ENCODE measurements at regions not wholly inside any gene's neighbourhood (a gene's known extent, or its start where the extent isn't known, plus 50 kb on each side); places are given as distances from the start of the nearest gene placed in this dataset.

GRCh38 chr4:111542056-111542455, 603.2 kb upstream of the FAM241A start:
- no peak for TF ChIP-seq POLR2A (IDR thresholded peaks at IDR 0.05; ENCODE audit: low read depth, low read length)
- TF ChIP-seq NFE2L2 (IDR thresholded peaks at IDR 0.05; ENCODE audit: low read depth, low read length), result no peak
- TF ChIP-seq MAFK (IDR thresholded peaks at IDR 0.05; ENCODE audit: low read depth, low read length), result no peak
- TF ChIP-seq SMC3 (IDR thresholded peaks at IDR 0.05; ENCODE audit: low read depth, low read length), result no peak
- no peak for TF ChIP-seq RFX5 (IDR thresholded peaks at IDR 0.05; ENCODE audit: low read depth, low read length)
- no peak for TF ChIP-seq FOS (IDR thresholded peaks at IDR 0.05; ENCODE audit: low read depth, low read length)
- TF ChIP-seq CEBPB (IDR thresholded peaks at IDR 0.05; ENCODE audit: low read depth, low read length), result no peak
- TF ChIP-seq BHLHE40 (IDR thresholded peaks at IDR 0.05; ENCODE audit: low read depth, low read length), result no peak
- TF ChIP-seq RCOR1 (IDR thresholded peaks at IDR 0.05; ENCODE audit: insufficient replicate concordance, low read length), result no peak
- TF ChIP-seq MAZ (IDR thresholded peaks at IDR 0.05; ENCODE audit: borderline replicate concordance, low read depth, low read length), result no peak
- TF ChIP-seq, protein P1, sequence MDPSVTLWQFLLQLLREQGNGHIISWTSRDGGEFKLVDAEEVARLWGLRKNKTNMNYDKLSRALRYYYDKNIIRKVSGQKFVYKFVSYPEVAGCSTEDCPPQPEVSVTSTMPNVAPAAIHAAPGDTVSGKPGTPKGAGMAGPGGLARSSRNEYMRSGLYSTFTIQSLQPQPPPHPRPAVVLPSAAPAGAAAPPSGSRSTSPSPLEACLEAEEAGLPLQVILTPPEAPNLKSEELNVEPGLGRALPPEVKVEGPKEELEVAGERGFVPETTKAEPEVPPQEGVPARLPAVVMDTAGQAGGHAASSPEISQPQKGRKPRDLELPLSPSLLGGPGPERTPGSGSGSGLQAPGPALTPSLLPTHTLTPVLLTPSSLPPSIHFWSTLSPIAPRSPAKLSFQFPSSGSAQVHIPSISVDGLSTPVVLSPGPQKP (IDR thresholded peaks at IDR 0.05; ENCODE audit: borderline replicate concordance, low read depth, low read length), result no peak
- no peak for TF ChIP-seq CHD1 (IDR thresholded peaks at IDR 0.05; ENCODE audit: low read depth, low read length)
- TF ChIP-seq MXI1 (IDR thresholded peaks at IDR 0.05; ENCODE audit: borderline replicate concordance, low read depth, low read length), result no peak
- no peak for TF ChIP-seq RAD21 (IDR thresholded peaks at IDR 0.05; ENCODE audit: low read length)
- TF ChIP-seq, protein P2, sequence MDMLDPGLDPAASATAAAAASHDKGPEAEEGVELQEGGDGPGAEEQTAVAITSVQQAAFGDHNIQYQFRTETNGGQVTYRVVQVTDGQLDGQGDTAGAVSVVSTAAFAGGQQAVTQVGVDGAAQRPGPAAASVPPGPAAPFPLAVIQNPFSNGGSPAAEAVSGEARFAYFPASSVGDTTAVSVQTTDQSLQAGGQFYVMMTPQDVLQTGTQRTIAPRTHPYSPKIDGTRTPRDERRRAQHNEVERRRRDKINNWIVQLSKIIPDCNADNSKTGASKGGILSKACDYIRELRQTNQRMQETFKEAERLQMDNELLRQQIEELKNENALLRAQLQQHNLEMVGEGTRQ (IDR thresholded peaks at IDR 0.05; ENCODE audit: low read depth, low read length), result no peak
- TF ChIP-seq, protein P3, sequence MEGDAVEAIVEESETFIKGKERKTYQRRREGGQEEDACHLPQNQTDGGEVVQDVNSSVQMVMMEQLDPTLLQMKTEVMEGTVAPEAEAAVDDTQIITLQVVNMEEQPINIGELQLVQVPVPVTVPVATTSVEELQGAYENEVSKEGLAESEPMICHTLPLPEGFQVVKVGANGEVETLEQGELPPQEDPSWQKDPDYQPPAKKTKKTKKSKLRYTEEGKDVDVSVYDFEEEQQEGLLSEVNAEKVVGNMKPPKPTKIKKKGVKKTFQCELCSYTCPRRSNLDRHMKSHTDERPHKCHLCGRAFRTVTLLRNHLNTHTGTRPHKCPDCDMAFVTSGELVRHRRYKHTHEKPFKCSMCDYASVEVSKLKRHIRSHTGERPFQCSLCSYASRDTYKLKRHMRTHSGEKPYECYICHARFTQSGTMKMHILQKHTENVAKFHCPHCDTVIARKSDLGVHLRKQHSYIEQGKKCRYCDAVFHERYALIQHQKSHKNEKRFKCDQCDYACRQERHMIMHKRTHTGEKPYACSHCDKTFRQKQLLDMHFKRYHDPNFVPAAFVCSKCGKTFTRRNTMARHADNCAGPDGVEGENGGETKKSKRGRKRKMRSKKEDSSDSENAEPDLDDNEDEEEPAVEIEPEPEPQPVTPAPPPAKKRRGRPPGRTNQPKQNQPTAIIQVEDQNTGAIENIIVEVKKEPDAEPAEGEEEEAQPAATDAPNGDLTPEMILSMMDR (conservative IDR thresholded peaks at IDR 0.05; ENCODE audit: low read depth, low read length), result no peak
- H2BK15ac ChIP-seq (ENCODE audit: low read depth, low read length), result no peak overlapping the region
- no peak overlapping the region for H2BK20ac ChIP-seq (ENCODE audit: low read depth, low read length)
- intact Hi-C loops (cut with micrococcal nuclease), result no loop called here
- H2AK9ac ChIP-seq (replicated peaks; ENCODE audit: low read depth, low read length, poor library complexity), result no peak overlapping the region
- no peak overlapping the region for H2BK5ac ChIP-seq (ENCODE audit: low read depth, low read length, poor library complexity, severe bottlenecking)
- no peak overlapping the region for H3K4me3 ChIP-seq (ENCODE audit: insufficient read depth, low read depth, low read length)
- H3K9me3 ChIP-seq (ENCODE audit: control insufficient read depth, insufficient read depth, low read length), result no peaks in the 10 kb centered on the region
- peak; percentile 77 for ATAC-seq (ENCODE audit: low read depth)
- H2AFZ ChIP-seq (replicated peaks; ENCODE audit: low read length, poor library complexity), result no peak overlapping the region
- no TSS peak for BruUV-seq (replicated peaks)
- no peak overlapping the region for H3K56ac ChIP-seq (ENCODE audit: extremely low read depth, insufficient read depth, low read length)
- peak; percentile 13 for DNase-seq
- no peaks in the 10 kb centered on the region for H3K27me3 ChIP-seq (ENCODE audit: control insufficient read depth, insufficient read depth, low read length)
- no peak overlapping the region for H3K9ac ChIP-seq (ENCODE audit: low read depth, low read length)
- dilution Hi-C loops (cut with HindIII; ENCODE audit: low sequenced_read_pairs, unreplicated experiment), result no loop called here
- ChIA-PET POLR2A (ENCODE audit: unreplicated experiment) (no interaction called here), CTCF (no interaction called here)
- no peaks in the 10 kb centered on the region; the same call in 1 of the 2 replicates for H3K9me1 ChIP-seq (ENCODE audit: insufficient read depth, low read length)
- no peaks in the 10 kb centered on the region for H3K36me3 ChIP-seq (ENCODE audit: control insufficient read depth, insufficient read depth, low read length)
- no peak overlapping the region for H4K91ac ChIP-seq (ENCODE audit: insufficient read depth, low read depth, low read length)
- H4K20me1 ChIP-seq (ENCODE audit: insufficient read depth, low read length), result no peaks in the 10 kb centered on the region
- H3K14ac ChIP-seq (replicated peaks; ENCODE audit: low read depth, low read length), result no peak overlapping the region
- H3K4me2 ChIP-seq (ENCODE audit: low read depth, low read length), result no peak overlapping the region
- in situ Hi-C loops (cut with MboI; ENCODE audit: low sequenced_read_pairs), result no loop called here
- H4K8ac ChIP-seq (ENCODE audit: low read depth in 2 of 2, low read length in 2 of 2), result no peak overlapping the region
- H2AK5ac ChIP-seq (ENCODE audit: low read depth, low read length), result no peak overlapping the region
- peaks cover 7% of the 10 kb centered on the region for H3K4me1 ChIP-seq (ENCODE audit: control insufficient read depth, insufficient read depth, low read length)
- H3K4ac ChIP-seq (ENCODE audit: low read depth, low read length), result no peak overlapping the region
- H3K23ac ChIP-seq (ENCODE audit: low read depth, low read length), result no peak overlapping the region
- H3K79me1 ChIP-seq (ENCODE audit: low read depth in 1 of 2, low read length in 2 of 2), result no peaks in the 10 kb centered on the region
- H3K27ac ChIP-seq (ENCODE audit: insufficient read depth, low read length), result no peak overlapping the region
- no peak overlapping the region for H2BK120ac ChIP-seq (ENCODE audit: low read depth, low read length)
- no peak overlapping the region for H4K5ac ChIP-seq (ENCODE audit: low read depth, low read length)
- no peak overlapping the region for H3K18ac ChIP-seq (ENCODE audit: low read depth, low read length)

Data from IMR-90 (cell line).